ENCODE measurements at regions not wholly inside any gene's neighbourhood (a gene's known extent, or its start where the extent isn't known, plus 50 kb on each side); places are given as distances from the start of the nearest gene placed in this dataset.

DNA sequence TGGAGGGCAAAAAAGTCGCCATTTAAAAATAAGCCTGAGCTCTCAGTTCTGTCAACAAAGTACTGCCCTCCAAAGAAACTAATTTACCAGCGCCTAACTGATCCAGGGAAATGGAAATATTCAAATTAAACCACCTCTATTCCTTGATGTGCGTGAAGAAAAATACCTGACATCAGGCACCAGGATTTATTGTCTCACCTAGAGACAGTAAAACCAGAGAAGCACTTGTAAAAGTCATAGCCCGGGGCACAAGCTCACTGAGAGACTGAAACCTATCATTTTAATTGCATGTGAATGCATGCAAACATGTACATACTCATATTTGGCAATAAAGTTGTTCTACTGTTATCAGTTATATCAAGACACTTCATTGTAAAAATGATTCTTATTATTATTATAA is 147.3 kb upstream of the VSTM2A start:
- no peak for TF ChIP-seq EP300 (IDR thresholded peaks at IDR 0.05; ENCODE audit: low read depth in 2 of 2, low read length in 2 of 2)
- no peak for TF ChIP-seq EP300 (CRISPR knock-in tag; IDR thresholded peaks at IDR 0.05; ENCODE audit: borderline replicate concordance)
- TF ChIP-seq SALL2 (CRISPR knock-in tag; IDR thresholded peaks at IDR 0.05), result no peak
- TF ChIP-seq ZNF777 (CRISPR knock-in tag; IDR thresholded peaks at IDR 0.05), result no peak
- no peak for TF ChIP-seq SRF (IDR thresholded peaks at IDR 0.05; ENCODE audit: low read depth, low read length)
- TF ChIP-seq, protein P1, sequence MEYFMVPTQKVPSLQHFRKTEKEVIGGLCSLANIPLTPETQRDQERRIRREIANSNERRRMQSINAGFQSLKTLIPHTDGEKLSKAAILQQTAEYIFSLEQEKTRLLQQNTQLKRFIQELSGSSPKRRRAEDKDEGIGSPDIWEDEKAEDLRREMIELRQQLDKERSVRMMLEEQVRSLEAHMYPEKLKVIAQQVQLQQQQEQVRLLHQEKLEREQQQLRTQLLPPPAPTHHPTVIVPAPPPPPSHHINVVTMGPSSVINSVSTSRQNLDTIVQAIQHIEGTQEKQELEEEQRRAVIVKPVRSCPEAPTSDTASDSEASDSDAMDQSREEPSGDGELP (IDR thresholded peaks at IDR 0.05; ENCODE audit: borderline replicate concordance, low read depth), result no peak
- TF ChIP-seq FOSL2 (CRISPR knock-in tag; IDR thresholded peaks at IDR 0.05), result no peak
- no peak for TF ChIP-seq NFRKB (IDR thresholded peaks at IDR 0.05)
- TF ChIP-seq U2AF2 (IDR thresholded peaks at IDR 0.05; ENCODE audit: low read depth, low read length), result no peak
- no peak for TF ChIP-seq GATA4 (IDR thresholded peaks at IDR 0.05; ENCODE audit: borderline replicate concordance, low read depth)
- no peak for TF ChIP-seq CC2D1A (CRISPR knock-in tag; IDR thresholded peaks at IDR 0.05)
- TF ChIP-seq ZC3H4 (CRISPR knock-in tag; IDR thresholded peaks at IDR 0.05; ENCODE audit: borderline replicate concordance), result no peak
- TF ChIP-seq CREB1 (IDR thresholded peaks at IDR 0.05), result no peak
- no peak for TF ChIP-seq CREB1 (CRISPR knock-in tag; IDR thresholded peaks at IDR 0.05)
